NB4 (cell line): ENCODE measurements at regions not wholly inside any gene's neighbourhood (a gene's known extent, or its start where the extent isn't known, plus 50 kb on each side); places are given as distances from the start of the nearest gene placed in this dataset.

Experiments
- DNase-seq: peaks from one replicate; pipeline ENCODE4 v3.0.0; 2010; ENCODE audit warnings: low read depth
- H3K4me3 ChIP-seq: one replicate; pipeline ENCODE4 v1.5.1; 2011; ENCODE audit warnings: mild to moderate bottlenecking, low read depth, low read length, moderate library complexity
- CTCF ChIP-seq: IDR thresholded peaks from one replicate; pipeline ENCODE4 v1.5.1; 2012; ENCODE audit warnings: low read depth, low read length
- MAX ChIP-seq: IDR thresholded peaks from 2 replicates; pipeline ENCODE4 v1.6.1; 2011; ENCODE audit warnings: low read depth, low read length
- MYC ChIP-seq: IDR thresholded peaks from 2 replicates; pipeline ENCODE4 v1.6.1; 2011; ENCODE audit warnings: low read depth, low read length
- POLR2A ChIP-seq: IDR thresholded peaks from 2 replicates; pipeline ENCODE4 v1.6.1; 2011; ENCODE audit warnings: mild to moderate bottlenecking; ENCODE audit not compliant: insufficient read length; ENCODE audit errors: extremely low read depth

- H3K4me3 ChIP-seq, result no peak overlapping the region
- DNase-seq, result no peak
- TF ChIP-seq POLR2A (no peak), CTCF (no peak), MAX (no peak), MYC (no peak)
These were observed 191.0 kb upstream of the LRFN2 start for GRCh38 chr6:40778196-40778595.

GRCh38 chr6:40774932-40775331 is 187.8 kb upstream of the LRFN2 start:
- peak; percentile 24 for DNase-seq
- no peak overlapping the region for H3K4me3 ChIP-seq
- TF ChIP-seq MAX (no peak), CTCF (peak; percentile 27), MYC (no peak), POLR2A (no peak)

- no peak for TF ChIP-seq MAX
- no peak for DNase-seq
- H3K4me3 ChIP-seq, result no peak overlapping the region
These were observed 183.6 kb upstream of the LRFN2 start for GRCh38 chr6:40770794-40771193.

GRCh38 chr6:40764726-40765125 is 177.6 kb upstream of the LRFN2 start:
- DNase-seq, result no peak
- TF ChIP-seq MAX (no peak), POLR2A (no peak), CTCF (no peak), MYC (no peak)
- H3K4me3 ChIP-seq, result no peak overlapping the region

- no peak overlapping the region for H3K4me3 ChIP-seq
- no peak for DNase-seq
- TF ChIP-seq POLR2A (no peak), MYC (no peak), CTCF (no peak), MAX (no peak)
These were observed 175.8 kb upstream of the LRFN2 start for GRCh38 chr6:40762981-40763380.

GRCh38 chr6:40760887-40761286 is 173.7 kb upstream of the LRFN2 start:
- no peak for TF ChIP-seq MAX
- TF ChIP-seq MYC, result no peak
- TF ChIP-seq CTCF, result no peak
- TF ChIP-seq POLR2A, result no peak
- no peak overlapping the region for H3K4me3 ChIP-seq
- no peak for DNase-seq
